ENCODE measurements at regions not wholly inside any gene's neighbourhood (a gene's known extent, or its start where the extent isn't known, plus 50 kb on each side); places are given as distances from the start of the nearest gene placed in this dataset.

GRCh38 chr5:33205727-33206410, 234.9 kb upstream of the TARS1 start:
- TF ChIP-seq, protein P1, sequence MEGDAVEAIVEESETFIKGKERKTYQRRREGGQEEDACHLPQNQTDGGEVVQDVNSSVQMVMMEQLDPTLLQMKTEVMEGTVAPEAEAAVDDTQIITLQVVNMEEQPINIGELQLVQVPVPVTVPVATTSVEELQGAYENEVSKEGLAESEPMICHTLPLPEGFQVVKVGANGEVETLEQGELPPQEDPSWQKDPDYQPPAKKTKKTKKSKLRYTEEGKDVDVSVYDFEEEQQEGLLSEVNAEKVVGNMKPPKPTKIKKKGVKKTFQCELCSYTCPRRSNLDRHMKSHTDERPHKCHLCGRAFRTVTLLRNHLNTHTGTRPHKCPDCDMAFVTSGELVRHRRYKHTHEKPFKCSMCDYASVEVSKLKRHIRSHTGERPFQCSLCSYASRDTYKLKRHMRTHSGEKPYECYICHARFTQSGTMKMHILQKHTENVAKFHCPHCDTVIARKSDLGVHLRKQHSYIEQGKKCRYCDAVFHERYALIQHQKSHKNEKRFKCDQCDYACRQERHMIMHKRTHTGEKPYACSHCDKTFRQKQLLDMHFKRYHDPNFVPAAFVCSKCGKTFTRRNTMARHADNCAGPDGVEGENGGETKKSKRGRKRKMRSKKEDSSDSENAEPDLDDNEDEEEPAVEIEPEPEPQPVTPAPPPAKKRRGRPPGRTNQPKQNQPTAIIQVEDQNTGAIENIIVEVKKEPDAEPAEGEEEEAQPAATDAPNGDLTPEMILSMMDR (optimal IDR thresholded peaks at IDR 0.05 in 1 of 3, IDR thresholded peaks at IDR 0.05 in 1 of 3, conservative IDR thresholded peaks at IDR 0.05 in 1 of 3; ENCODE audit: extremely low read depth in 1 of 3, insufficient read depth in 2 of 3, low read length in 3 of 3), result no peak
- no peak for TF ChIP-seq EZH2 (IDR thresholded peaks at IDR 0.05; ENCODE audit: low read length)
